HepG2 (cell line): ENCODE measurements at regions not wholly inside any gene's neighbourhood (a gene's known extent, or its start where the extent isn't known, plus 50 kb on each side); places are given as distances from the start of the nearest gene placed in this dataset.

Source experiments
- ATAC-seq: fragments of 200-7000 bp; cut with Tn5 transposase; 3 replicates; pipeline ENCODE4 v1.9.1; 2020; ENCODE audit warnings: mild to moderate bottlenecking, moderate library complexity
- BruUV-seq: library from RNA; stranded (reverse); fragments of 400-500 nt; replicated peaks from 2 replicates; lab custom pipeline; 2021; lab: Mats Ljungman, UMichigan
- CTCF ChIA-PET: fragments of 300-600 bp; formaldehyde crosslinking; extraction: SDS; loops from one replicate; lab custom pipeline; 2021; ENCODE audit warnings: low total read pairs, inconsistent platforms, low intra/inter-chr PET ratio; lab: Yijun Ruan, JAX
- POLR2A ChIA-PET: fragments of 350-600 bp; sonication (Branson Sonifier 250); formaldehyde crosslinking; loops from one replicate; lab custom pipeline; 2020; ENCODE audit warnings: antibody characterized with exemption, inconsistent platforms; lab: Yijun Ruan, JAX
- DNase-seq: peaks from one replicate; pipeline ENCODE4 v3.0.0-alpha.2; 2015; ENCODE audit warnings: low spot score
- FAIRE-seq: peaks from 3 replicates; lab custom pipeline; 2011; peaks lifted over from hg19 to GRCh38; lab: Jason Lieb, UNC
- H2AFZ ChIP-seq: one replicate; pipeline ENCODE4 v1.6.1; 2011; ENCODE audit warnings: low read length, inconsistent platforms
- H3K27ac ChIP-seq: fragments of 300-600 bp; 3 replicates; pipeline ENCODE4 v1.8.0; 2011; ENCODE audit warnings: mixed run types, mild to moderate bottlenecking, mixed read lengths, low read length, inconsistent platforms; ENCODE audit not compliant: insufficient read depth; ENCODE audit errors: extremely low read length
- H3K27me3 ChIP-seq, 2 experiments: fragments of 200-600 bp in 1 of 2; 2 replicates in 1 of 2; 3 replicates in 1 of 2; pipeline versions ENCODE4 v1.6.0 to v1.8.0; 2011; ENCODE audit warnings: low read length in 2 of 2, mild to moderate bottlenecking in 2 of 2, moderate library complexity in 2 of 2, inconsistent platforms in 1 of 2; ENCODE audit not compliant: insufficient read depth in 2 of 2, control insufficient read depth in 1 of 2
- H3K36me3 ChIP-seq, 2 experiments: fragments of 200-600 bp in 1 of 2; replicated peaks in 1 of 2; 2 replicates in 1 of 2; 3 replicates in 1 of 2; pipeline versions ENCODE4 v1.5.1 to v1.8.0; 2011; ENCODE audit warnings: low read length in 2 of 2, inconsistent platforms in 1 of 2; ENCODE audit not compliant: insufficient read depth in 2 of 2, control insufficient read depth in 1 of 2
- H3K4me1 ChIP-seq: 2 replicates; pipeline ENCODE4 v1.5.1; 2012; ENCODE audit warnings: low read length, inconsistent platforms; ENCODE audit not compliant: insufficient read depth
- H3K4me2 ChIP-seq: 2 replicates; pipeline ENCODE4 v1.6.0; 2011; ENCODE audit warnings: low read depth, low read length, inconsistent platforms
- H3K4me3 ChIP-seq, 3 experiments: fragments of 200-600 bp in 1 of 3; sonication (generic), shearing (Covaris generic) in 1 of 3; replicated peaks in 1 of 3; 2 replicates each; pipeline ENCODE4 v1.5.1; 2011 to 2016; ENCODE audit warnings: low read length in 3 of 3, inconsistent platforms in 2 of 3, low read depth in 2 of 3, mild to moderate bottlenecking in 2 of 3, control low read depth in 1 of 3, mixed read lengths in 1 of 3; ENCODE audit not compliant: insufficient read depth in 1 of 3
- H3K79me2 ChIP-seq: one replicate; pipeline ENCODE4 v1.6.1; 2011; ENCODE audit warnings: low read length, inconsistent platforms; ENCODE audit not compliant: insufficient read depth
- H3K9ac ChIP-seq: 2 replicates; pipeline ENCODE4 v1.6.0; 2011; ENCODE audit warnings: mild to moderate bottlenecking, low read depth, low read length, inconsistent platforms; ENCODE audit not compliant: insufficient read depth
- H3K9me3 ChIP-seq: 2 replicates; pipeline ENCODE4 v1.5.1; 2012; ENCODE audit warnings: mild to moderate bottlenecking, low read length
- H4K20me1 ChIP-seq: 2 replicates; pipeline ENCODE4 v1.6.0; 2011; ENCODE audit warnings: inconsistent platforms, mild to moderate bottlenecking, low read length, moderate library complexity; ENCODE audit not compliant: insufficient read depth
- ATM ChIP-seq: fragments of 450-650 bp; IDR thresholded peaks from 2 replicates; pipeline ENCODE4 v1.7.1; 2017; ENCODE audit warnings: mild to moderate bottlenecking, borderline replicate concordance
- CENPT ChIP-seq: sonication (generic); formaldehyde crosslinking; IDR thresholded peaks from 2 replicates; pipeline ENCODE4 v1.8.0; 2022; ENCODE audit warnings: low read depth, mild to moderate bottlenecking, moderate library complexity, missing genetic modification reagents
- DNMT1 ChIP-seq: sonication (generic); formaldehyde crosslinking; IDR thresholded peaks from 2 replicates; pipeline ENCODE4 v1.5.1; 2020; ENCODE audit warnings: mild to moderate bottlenecking, missing genetic modification reagents
- HOXA5 ChIP-seq: sonication (generic); formaldehyde crosslinking; IDR thresholded peaks from 2 replicates; pipeline ENCODE4 v1.4.0; 2020; ENCODE audit warnings: missing genetic modification reagents
- HOXD1 ChIP-seq: sonication (generic); formaldehyde crosslinking; IDR thresholded peaks from 2 replicates; pipeline ENCODE4 v1.5.0; 2020; ENCODE audit warnings: missing genetic modification reagents
- KDM2A ChIP-seq: sonication (generic); formaldehyde crosslinking; IDR thresholded peaks from 2 replicates; pipeline ENCODE4 v1.4.0; 2020; ENCODE audit warnings: low read depth, missing genetic modification reagents, borderline replicate concordance
- MZF1 ChIP-seq: sonication (generic); formaldehyde crosslinking; IDR thresholded peaks from 2 replicates; pipeline ENCODE4 v1.8.1; 2023; ENCODE audit warnings: mild to moderate bottlenecking, missing genetic modification reagents, borderline replicate concordance
- NR3C1 ChIP-seq: sonication (generic); formaldehyde crosslinking; IDR thresholded peaks from 2 replicates; pipeline ENCODE4 v1.4.0; 2020; ENCODE audit warnings: missing genetic modification reagents
- PHF8 ChIP-seq: sonication (generic); formaldehyde crosslinking; IDR thresholded peaks from 2 replicates; pipeline ENCODE4 v1.5.0; 2020; ENCODE audit warnings: missing genetic modification reagents
- SNAPC2 ChIP-seq: sonication (generic); formaldehyde crosslinking; IDR thresholded peaks from 2 replicates; pipeline ENCODE4 v1.8.1; 2022; ENCODE audit warnings: mild to moderate bottlenecking, missing genetic modification reagents
- TIGD3 ChIP-seq: sonication (generic); formaldehyde crosslinking; IDR thresholded peaks from 2 replicates; pipeline ENCODE4 v1.5.1; 2020; ENCODE audit warnings: mild to moderate bottlenecking, missing genetic modification reagents, borderline replicate concordance
- ZKSCAN1 ChIP-seq: fragments of 150-350 bp; IDR thresholded peaks from 2 replicates; pipeline ENCODE4 v1.6.1; 2014; ENCODE audit warnings: low read length
- ZNF260 ChIP-seq: sonication (generic); formaldehyde crosslinking; IDR thresholded peaks from 2 replicates; pipeline ENCODE4 v1.4.0; 2020; ENCODE audit warnings: missing genetic modification reagents, low read depth, mild to moderate bottlenecking, borderline replicate concordance
- ZNF580 ChIP-seq: IDR thresholded peaks from 2 replicates; pipeline ENCODE4 v1.6.1; 2016; ENCODE audit warnings: low read depth, borderline replicate concordance
- ZNF7 ChIP-seq: IDR thresholded peaks from 2 replicates; pipeline ENCODE4 v1.6.1; 2016; ENCODE audit warnings: missing biosample characterization, missing genetic modification reagents
- WGBS: methylation state at CpG from one replicate; pipeline ENCODE4 v1.1.6; 2017; ENCODE audit warnings: low lambda C conversion rate; 5-methylcytosine and 5-hydroxymethylcytosine counted together
- in situ Hi-C: cut with HindIII; loops from 2 replicates; pipeline ENCODE4 v1.10.0; 2017; ENCODE audit warnings: low pct_unique_long_range_greater_than_20kb; ENCODE audit not compliant: extremely low pct_ligation_motif_present
- intact Hi-C: fragments of 100-400 bp; cut with micrococcal nuclease; formaldehyde crosslinking; loops from one replicate; pipeline ENCODE4 v1.10.0; 2022; ENCODE audit not compliant: unreplicated experiment
- TF ChIP-seq, protein P1 (sequence below): sonication (generic); formaldehyde crosslinking; IDR thresholded peaks from 2 replicates; pipeline ENCODE4 v1.5.0; 2020; ENCODE audit warnings: mild to moderate bottlenecking, missing genetic modification reagents
- TF ChIP-seq, protein P2 (sequence below): sonication (generic); formaldehyde crosslinking; IDR thresholded peaks from 2 replicates; pipeline ENCODE4 v1.8.1; 2023; ENCODE audit warnings: mild to moderate bottlenecking, missing genetic modification reagents, borderline replicate concordance

DNA sequence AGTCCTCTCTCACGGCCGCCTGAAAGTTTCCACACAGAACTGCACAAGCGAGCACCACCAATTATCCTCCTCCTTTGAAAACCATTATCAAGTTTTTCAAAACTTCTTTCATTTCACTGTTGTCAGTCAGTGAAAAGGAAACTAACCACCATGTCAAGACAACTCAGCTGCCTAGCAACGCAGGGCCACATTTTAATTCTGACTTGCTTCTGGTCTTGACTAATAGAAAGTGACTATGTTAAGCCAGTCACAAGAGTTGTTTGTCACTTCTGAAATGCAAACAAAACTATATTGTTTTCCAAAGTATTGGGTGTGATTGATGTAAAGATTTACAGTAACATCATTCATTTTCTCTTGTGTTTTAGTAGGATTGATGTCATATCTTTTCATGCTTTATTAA lies 612.8 kb upstream of the AGTR1 start:
- TF ChIP-seq CENPT (CRISPR knock-in tag) (no peak), ZNF7 (no peak), NR3C1 (CRISPR knock-in tag) (no peak), MZF1 (CRISPR knock-in tag) (no peak), ZNF580 (CRISPR knock-in tag) (no peak), DNMT1 (CRISPR knock-in tag) (no peak)
- ChIA-PET POLR2A (no interaction called here), CTCF (no interaction called here)
- no peaks in the 10 kb centered on the region for H4K20me1 ChIP-seq
- in situ Hi-C loops = no loop called here
- 3% methylated on average over 4 of the region's 4 CpGs for WGBS
- no peaks in the 10 kb centered on the region for H3K4me1 ChIP-seq
- no peak overlapping the region for H3K4me2 ChIP-seq
- no peak overlapping the region for H3K9ac ChIP-seq
- BruUV-seq = no TSS peak
- DNase-seq (no peak), FAIRE-seq (no peak), ATAC-seq (no peak)
- no peaks in the 10 kb centered on the region for H3K36me3 ChIP-seq
- H3K79me2 ChIP-seq = no peaks in the 10 kb centered on the region
- H3K4me3 ChIP-seq = no peak overlapping the region
- intact Hi-C loops = no loop called here
- H3K27ac ChIP-seq = no peak overlapping the region
- no peak overlapping the region for H2AFZ ChIP-seq
- H3K9me3 ChIP-seq = no peaks in the 10 kb centered on the region
- no peaks in the 10 kb centered on the region; a peak in 1 of 5 replicates for H3K27me3 ChIP-seq

DNA sequence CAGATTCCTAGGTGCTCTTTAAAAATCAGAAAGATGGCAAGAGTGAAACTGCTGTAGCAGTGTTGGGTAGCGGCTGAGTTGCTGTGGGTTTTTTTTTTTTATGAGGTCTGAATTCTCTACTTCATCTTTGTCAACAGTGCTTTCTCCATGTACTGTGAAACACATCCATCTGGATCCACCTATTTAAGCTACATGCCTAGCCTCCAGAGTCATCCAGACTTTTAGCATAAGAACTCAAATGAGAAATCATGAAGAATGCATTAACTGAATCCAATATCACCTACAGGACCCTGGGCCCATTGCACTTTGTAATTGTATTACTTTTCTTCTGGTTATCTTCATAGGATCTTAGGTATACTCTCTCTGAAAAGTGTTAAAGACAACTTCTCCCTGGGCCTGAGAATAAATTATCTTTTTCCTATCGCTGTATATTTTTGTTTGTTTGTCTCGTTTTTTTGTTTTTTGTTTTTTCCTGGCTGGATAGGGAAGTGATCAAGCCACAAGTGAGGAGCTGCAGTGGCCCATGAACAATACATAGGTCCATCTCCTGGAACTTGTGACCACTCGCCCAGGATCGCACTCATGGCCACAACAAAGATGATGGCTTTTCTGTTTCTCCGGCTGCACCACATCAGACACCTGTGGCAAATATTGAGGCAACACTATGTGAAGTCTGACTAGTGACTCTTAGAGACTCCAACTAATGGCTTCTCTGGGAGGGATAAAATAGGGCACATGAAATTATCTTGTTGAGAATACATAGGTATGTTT lies 609.9 kb upstream of the AGTR1 start:
- 25% methylated on average over 6 of the region's 6 CpGs for WGBS
- no peak for FAIRE-seq
- ATAC-seq = no peak
- TF ChIP-seq, protein P1, sequence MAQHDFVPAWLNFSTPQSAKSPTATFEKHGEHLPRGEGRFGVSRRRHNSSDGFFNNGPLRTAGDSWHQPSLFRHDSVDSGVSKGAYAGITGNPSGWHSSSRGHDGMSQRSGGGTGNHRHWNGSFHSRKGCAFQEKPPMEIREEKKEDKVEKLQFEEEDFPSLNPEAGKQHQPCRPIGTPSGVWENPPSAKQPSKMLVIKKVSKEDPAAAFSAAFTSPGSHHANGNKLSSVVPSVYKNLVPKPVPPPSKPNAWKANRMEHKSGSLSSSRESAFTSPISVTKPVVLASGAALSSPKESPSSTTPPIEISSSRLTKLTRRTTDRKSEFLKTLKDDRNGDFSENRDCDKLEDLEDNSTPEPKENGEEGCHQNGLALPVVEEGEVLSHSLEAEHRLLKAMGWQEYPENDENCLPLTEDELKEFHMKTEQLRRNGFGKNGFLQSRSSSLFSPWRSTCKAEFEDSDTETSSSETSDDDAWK (CRISPR knock-in tag) = no peak
- no peak for TF ChIP-seq HOXD1
- TF ChIP-seq TIGD3 (CRISPR knock-in tag) = no peak
- no peak for TF ChIP-seq ZKSCAN1
- TF ChIP-seq ZNF260 (CRISPR knock-in tag) = no peak
- no peak for TF ChIP-seq KDM2A (CRISPR knock-in tag)
- no peak for TF ChIP-seq ATM
- TF ChIP-seq HOXA5 = no peak
- no peak for TF ChIP-seq SNAPC2 (CRISPR knock-in tag)
- TF ChIP-seq, protein P2, sequence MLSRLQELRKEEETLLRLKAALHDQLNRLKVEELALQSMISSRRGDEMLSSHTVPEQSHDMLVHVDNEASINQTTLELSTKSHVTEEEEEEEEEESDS (CRISPR knock-in tag) = no peak
- TF ChIP-seq PHF8 (CRISPR knock-in tag) = no peak

More for the DNA sequence above, 609.9 kb upstream of the AGTR1 start:
- in situ Hi-C loops (no loop called here), intact Hi-C loops (no loop called here)
- no peak for DNase-seq
- ChIA-PET CTCF (no interaction called here), POLR2A (no interaction called here)
- Histone ChIP-seq H3K4me1 (no peaks in the 10 kb centered on the region), H3K9ac (no peak overlapping the region), H4K20me1 (no peaks in the 10 kb centered on the region), H3K79me2 (no peaks in the 10 kb centered on the region), H2AFZ (no peak overlapping the region), H3K36me3 (no peaks in the 10 kb centered on the region), H3K4me3 (no peak overlapping the region), H3K9me3 (no peaks in the 10 kb centered on the region), H3K27me3 (no peaks in the 10 kb centered on the region; a peak in 1 of 5 replicates), H3K27ac (no peak overlapping the region), H3K4me2 (no peak overlapping the region)
- no TSS peak for BruUV-seq
